ENCODE measurements at regions not wholly inside any gene's neighbourhood (a gene's known extent, or its start where the extent isn't known, plus 50 kb on each side); places are given as distances from the start of the nearest gene placed in this dataset.

GRCh38 chr12:107464644-107465043 lies 221.0 kb upstream of the PWP1 start:
- TF ChIP-seq CTCF (conservative IDR thresholded peaks at IDR 0.05 in 1 of 2, IDR thresholded peaks at IDR 0.05 in 1 of 2; ENCODE audit: low read depth in 1 of 2, low read length in 2 of 2) (no peak), EZH2 (IDR thresholded peaks at IDR 0.05; ENCODE audit: low read length, missing control alignments) (no peak)
- H3K79me2 ChIP-seq (ENCODE audit: control insufficient read depth, insufficient read depth, low read length) = no peaks in the 10 kb centered on the region

DNA sequence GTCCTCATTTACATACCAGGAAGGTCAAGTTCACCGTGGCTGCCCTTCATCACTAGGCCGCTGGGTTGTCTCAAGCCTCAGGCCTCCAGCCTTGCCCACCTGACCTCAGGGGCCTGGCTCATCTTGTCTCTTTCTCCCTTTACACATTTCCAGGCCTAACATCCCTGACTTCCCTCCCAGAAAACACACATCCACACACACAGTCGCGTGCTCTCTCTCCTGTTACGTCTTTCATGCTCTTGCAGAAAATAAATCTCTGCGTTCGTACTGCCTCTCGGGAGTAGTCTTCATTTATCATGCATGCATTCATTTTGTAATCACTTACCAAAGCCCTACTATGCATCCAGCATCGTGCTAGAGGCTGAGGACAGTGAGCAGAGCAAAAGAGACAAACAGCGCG lies 220.0 kb upstream of the PWP1 start:
- H2AFZ ChIP-seq (ENCODE audit: low read length) = no peak overlapping the region
- no peak overlapping the region for H3K27ac ChIP-seq (ENCODE audit: insufficient read depth, low read length)
- no peaks in the 10 kb centered on the region for H3K36me3 ChIP-seq (ENCODE audit: control insufficient read depth, insufficient read depth, low read length)
- H3K4me2 ChIP-seq (ENCODE audit: extremely low read depth, insufficient read depth, low read length) = no peak overlapping the region
- no peak overlapping the region for H3K9ac ChIP-seq (ENCODE audit: insufficient read depth, low read length)
- H3K4me1 ChIP-seq (ENCODE audit: control insufficient read depth, extremely low read depth, insufficient read depth, low read length) = peaks cover 3% of the 10 kb centered on the region
- no peak overlapping the region for H3K4me3 ChIP-seq (replicated peaks in 1 of 4; ENCODE audit: control extremely low read depth in 1 of 4, insufficient read depth in 1 of 4, low read depth in 3 of 4, low read length in 4 of 4)
- H3K9me3 ChIP-seq (ENCODE audit: control insufficient read depth, insufficient read depth, low read depth, low read length) = no peaks in the 10 kb centered on the region
- no peaks in the 10 kb centered on the region for H4K20me1 ChIP-seq (ENCODE audit: control insufficient read depth, extremely low read depth, insufficient read depth, low read length)
- TF ChIP-seq EZH2 (IDR thresholded peaks at IDR 0.05; ENCODE audit: low read length, missing control alignments) (no peak), CTCF (conservative IDR thresholded peaks at IDR 0.05 in 1 of 2, IDR thresholded peaks at IDR 0.05 in 1 of 2; ENCODE audit: low read depth in 1 of 2, low read length in 2 of 2) (no peak)
- no peaks in the 10 kb centered on the region for H3K27me3 ChIP-seq (ENCODE audit: control insufficient read depth, insufficient read depth, low read length)
- no peak for DNase-seq (ENCODE audit: low read depth in 2 of 2)
- H3K79me2 ChIP-seq (ENCODE audit: control insufficient read depth, insufficient read depth, low read length) = no peaks in the 10 kb centered on the region

More at GRCh38 chr12:107464644-107465043, 221.0 kb upstream of the PWP1 start:
- Histone ChIP-seq H3K9ac (ENCODE audit: insufficient read depth, low read length) (no peak overlapping the region), H3K4me3 (replicated peaks in 1 of 4; ENCODE audit: control extremely low read depth in 1 of 4, insufficient read depth in 1 of 4, low read depth in 3 of 4, low read length in 4 of 4) (no peak overlapping the region), H3K27me3 (ENCODE audit: control insufficient read depth, insufficient read depth, low read length) (no peaks in the 10 kb centered on the region), H3K4me2 (ENCODE audit: extremely low read depth, insufficient read depth, low read length) (no peak overlapping the region), H3K9me3 (ENCODE audit: control insufficient read depth, insufficient read depth, low read depth, low read length) (no peaks in the 10 kb centered on the region), H3K4me1 (ENCODE audit: control insufficient read depth, extremely low read depth, insufficient read depth, low read length) (peaks cover 3% of the 10 kb centered on the region), H2AFZ (ENCODE audit: low read length) (no peak overlapping the region), H4K20me1 (ENCODE audit: control insufficient read depth, extremely low read depth, insufficient read depth, low read length) (no peaks in the 10 kb centered on the region), H3K27ac (ENCODE audit: insufficient read depth, low read length) (no peak overlapping the region), H3K36me3 (ENCODE audit: control insufficient read depth, insufficient read depth, low read length) (no peaks in the 10 kb centered on the region)
- DNase-seq (ENCODE audit: low read depth in 2 of 2) = no peak

DNA sequence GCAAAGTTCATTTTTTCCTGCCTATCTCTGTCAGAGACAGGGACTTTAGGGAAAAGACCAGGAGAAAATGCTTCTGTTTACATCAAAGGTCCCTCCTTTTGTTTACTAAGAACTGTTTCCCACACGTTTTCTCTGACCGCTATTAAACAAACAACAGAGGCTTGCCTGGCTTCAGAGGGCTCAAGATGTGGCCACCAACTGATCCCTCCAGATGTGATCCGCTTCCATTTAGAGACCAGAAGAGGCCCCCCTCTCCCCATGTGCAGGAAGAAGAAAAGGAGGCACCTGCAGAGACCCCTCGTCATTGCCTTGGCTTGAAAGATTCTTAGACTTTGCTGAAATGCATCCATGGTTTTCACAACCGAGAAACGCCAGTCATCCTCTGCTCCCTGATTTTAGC lies 217.9 kb upstream of the PWP1 start:
- no peaks in the 10 kb centered on the region for H3K27me3 ChIP-seq (ENCODE audit: control insufficient read depth, insufficient read depth, low read length)
- no peaks in the 10 kb centered on the region for H3K36me3 ChIP-seq (ENCODE audit: control insufficient read depth, insufficient read depth, low read length)
- no peak overlapping the region for H3K27ac ChIP-seq (ENCODE audit: insufficient read depth, low read length)
- H2AFZ ChIP-seq (ENCODE audit: low read length) = no peak overlapping the region
- no peaks in the 10 kb centered on the region for H4K20me1 ChIP-seq (ENCODE audit: control insufficient read depth, extremely low read depth, insufficient read depth, low read length)
- H3K9ac ChIP-seq (ENCODE audit: insufficient read depth, low read length) = no peak overlapping the region
- DNase-seq (ENCODE audit: low read depth in 2 of 2) = no peak
- no peak overlapping the region for H3K4me3 ChIP-seq (replicated peaks in 1 of 4; ENCODE audit: control extremely low read depth in 1 of 4, insufficient read depth in 1 of 4, low read depth in 3 of 4, low read length in 4 of 4)
- H3K79me2 ChIP-seq (ENCODE audit: control insufficient read depth, insufficient read depth, low read length) = no peaks in the 10 kb centered on the region
- H3K9me3 ChIP-seq (ENCODE audit: control insufficient read depth, insufficient read depth, low read depth, low read length) = no peaks in the 10 kb centered on the region
- no peaks in the 10 kb centered on the region for H3K4me1 ChIP-seq (ENCODE audit: control insufficient read depth, extremely low read depth, insufficient read depth, low read length)
- no peak overlapping the region for H3K4me2 ChIP-seq (ENCODE audit: extremely low read depth, insufficient read depth, low read length)
- TF ChIP-seq CTCF (conservative IDR thresholded peaks at IDR 0.05 in 1 of 2, IDR thresholded peaks at IDR 0.05 in 1 of 2; ENCODE audit: low read depth in 1 of 2, low read length in 2 of 2) (no peak), EZH2 (IDR thresholded peaks at IDR 0.05; ENCODE audit: low read length, missing control alignments) (no peak)

Data from fibroblast of lung (primary cell).